HG02840 (cell line): ENCODE measurements at regions not wholly inside any gene's neighbourhood (a gene's known extent, or its start where the extent isn't known, plus 50 kb on each side); places are given as distances from the start of the nearest gene placed in this dataset.

ENCODE experiments used
- ATAC-seq: cut with Tn5 transposase; IDR thresholded peaks from one replicate; pipeline ENCODE4 v1.9.1; 2021; ENCODE audit warnings: mild to moderate bottlenecking, moderate library complexity, moderate number of reproducible peaks; ENCODE audit not compliant: unreplicated experiment, low FRiP score

- no peak for ATAC-seq
These were observed 408.5 kb upstream of the PCDH20 start for GRCh38 chr13:61824168-61824567.

- no peak for ATAC-seq
These were observed 396.6 kb upstream of the PCDH20 start for GRCh38 chr13:61812286-61812685.

- no peak for ATAC-seq
These were observed 394.4 kb upstream of the PCDH20 start for GRCh38 chr13:61810065-61810464.

GRCh38 chr13:61797397-61797796, 381.7 kb upstream of the PCDH20 start:
- no peak for ATAC-seq

GRCh38 chr13:61795580-61795979, 379.9 kb upstream of the PCDH20 start:
- ATAC-seq, result no peak

- no peak for ATAC-seq
These were observed 363.8 kb upstream of the PCDH20 start for GRCh38 chr13:61779456-61779855.

- no peak for ATAC-seq
These were observed 362.9 kb upstream of the PCDH20 start for GRCh38 chr13:61778531-61778930.

GRCh38 chr13:61777899-61778298, 362.2 kb upstream of the PCDH20 start:
- no peak for ATAC-seq

- no peak for ATAC-seq
These were observed 361.6 kb upstream of the PCDH20 start for GRCh38 chr13:61777271-61777670.

- ATAC-seq, result no peak
These were observed 359.3 kb upstream of the PCDH20 start for GRCh38 chr13:61774903-61775302.

- ATAC-seq, result no peak
These were observed 355.0 kb upstream of the PCDH20 start for GRCh38 chr13:61770681-61771080.

GRCh38 chr13:61768175-61768574, 352.5 kb upstream of the PCDH20 start:
- no peak for ATAC-seq

- no peak for ATAC-seq
These were observed 351.0 kb upstream of the PCDH20 start for GRCh38 chr13:61766667-61767058.

- ATAC-seq, result no peak
These were observed 350.5 kb upstream of the PCDH20 start for GRCh38 chr13:61765940-61766666.

- no peak for ATAC-seq
These were observed 349.6 kb upstream of the PCDH20 start for GRCh38 chr13:61765181-61765742.

GRCh38 chr13:61761690-61762089, 346.0 kb upstream of the PCDH20 start:
- no peak for ATAC-seq

GRCh38 chr13:61760102-61760501, 344.5 kb upstream of the PCDH20 start:
- no peak for ATAC-seq

- no peak for ATAC-seq
These were observed 340.4 kb upstream of the PCDH20 start for GRCh38 chr13:61756031-61756430.

- no peak for ATAC-seq
These were observed 335.4 kb upstream of the PCDH20 start for GRCh38 chr13:61751039-61751438.

- no peak for ATAC-seq
These were observed 322.6 kb upstream of the PCDH20 start for GRCh38 chr13:61738236-61738750.

- no peak for ATAC-seq
These were observed 319.0 kb upstream of the PCDH20 start for GRCh38 chr13:61734683-61735082.

- no peak for ATAC-seq
These were observed 312.8 kb upstream of the PCDH20 start for GRCh38 chr13:61728471-61728870.
